GDM1 (cell line): ENCODE measurements at regions not wholly inside any gene's neighbourhood (a gene's known extent, or its start where the extent isn't known, plus 50 kb on each side); places are given as distances from the start of the nearest gene placed in this dataset.
A peak's percentile ranks its signal among the peaks of the same experiment; 100 is the strongest.

Source experiments
- DNase-seq: peaks from one replicate; lab custom pipeline; 2025; lab: John Stamatoyannopoulos, UW

- no peak for DNase-seq
Measured at GRCh38 chr5:77948476-77948875, 172.3 kb upstream of the TBCA start.

GRCh38 chr5:77947041-77947428, 170.9 kb upstream of the TBCA start:
- no peak for DNase-seq

- DNase-seq = no peak
Measured at GRCh38 chr5:77946381-77947040, 170.4 kb upstream of the TBCA start.

GRCh38 chr5:77945874-77946273, 169.7 kb upstream of the TBCA start:
- DNase-seq = no peak

GRCh38 chr5:77944757-77945340, 168.7 kb upstream of the TBCA start:
- DNase-seq = no peak

GRCh38 chr5:77943851-77944250, 167.7 kb upstream of the TBCA start:
- no peak for DNase-seq

GRCh38 chr5:77942578-77943239, 166.6 kb upstream of the TBCA start:
- DNase-seq = no peak

- no peak for DNase-seq
Measured at GRCh38 chr5:77937015-77937908, 161.1 kb upstream of the TBCA start.

GRCh38 chr5:77936365-77936693, 160.2 kb upstream of the TBCA start:
- DNase-seq = no peak

- peak; percentile 74 for DNase-seq
Measured at GRCh38 chr5:77935506-77936364, 159.6 kb upstream of the TBCA start.

GRCh38 chr5:77928776-77929300, 152.7 kb upstream of the TBCA start:
- DNase-seq = no peak

- no peak for DNase-seq
Measured at GRCh38 chr5:77926337-77926736, 150.2 kb upstream of the TBCA start.

- no peak for DNase-seq
Measured at GRCh38 chr5:77925503-77925902, 149.4 kb upstream of the TBCA start.

- no peak for DNase-seq
Measured at GRCh38 chr5:77924081-77924480, 147.9 kb upstream of the TBCA start.

- no peak for DNase-seq
Measured at GRCh38 chr5:77923666-77924065, 147.5 kb upstream of the TBCA start.

GRCh38 chr5:77921094-77921768, 145.1 kb upstream of the TBCA start:
- no peak for DNase-seq

- DNase-seq = no peak
Measured at GRCh38 chr5:77920359-77921058, 144.4 kb upstream of the TBCA start.

GRCh38 chr5:77915346-77915745, 139.2 kb upstream of the TBCA start:
- DNase-seq = no peak

- no peak for DNase-seq
Measured at GRCh38 chr5:77912721-77913120, 136.6 kb upstream of the TBCA start.

- no peak for DNase-seq
Measured at GRCh38 chr5:77910602-77911188, 134.6 kb upstream of the TBCA start.
